HG02610 (cell line): ENCODE measurements at regions not wholly inside any gene's neighbourhood (a gene's known extent, or its start where the extent isn't known, plus 50 kb on each side); places are given as distances from the start of the nearest gene placed in this dataset.
"Not testable (repeated sequence)": the region's sequence is repeated elsewhere in the genome, so short reads cannot be mapped to it uniquely, and the experiment has no call there.

Experiments
- ATAC-seq: cut with Tn5 transposase; IDR thresholded peaks from one replicate; pipeline ENCODE4 v1.9.1; 2021; ENCODE audit warnings: mild to moderate bottlenecking, moderate library complexity; ENCODE audit not compliant: unreplicated experiment

- no peak for ATAC-seq
Observed at GRCh38 chr2:72032481-72033041, 115.1 kb downstream of the CYP26B1 start.

GRCh38 chr2:72031346-72032110, 116.1 kb downstream of the CYP26B1 start:
- ATAC-seq = no peak

- no peak for ATAC-seq
Observed at GRCh38 chr2:72028996-72029395, 118.7 kb downstream of the CYP26B1 start.

GRCh38 chr2:72028351-72028995, 119.2 kb downstream of the CYP26B1 start:
- no peak for ATAC-seq

- no peak for ATAC-seq
Observed at GRCh38 chr2:72027426-72028161, 120.1 kb downstream of the CYP26B1 start.

- ATAC-seq = no peak
Observed at GRCh38 chr2:72026819-72027425, 120.7 kb downstream of the CYP26B1 start.

GRCh38 chr2:72024451-72025175, 123.0 kb downstream of the CYP26B1 start:
- ATAC-seq = no peak

- no peak for ATAC-seq
Observed at GRCh38 chr2:72023678-72024390, 123.8 kb downstream of the CYP26B1 start.

GRCh38 chr2:72021371-72021770, 126.3 kb downstream of the CYP26B1 start:
- ATAC-seq = not testable (repeated sequence)

- no peak for ATAC-seq
Observed at GRCh38 chr2:72015266-72015665, 132.4 kb downstream of the CYP26B1 start.

- ATAC-seq = no peak
Observed at GRCh38 chr2:72014831-72015230, 132.8 kb downstream of the CYP26B1 start.

- no peak for ATAC-seq
Observed at GRCh38 chr2:72013726-72014125, 133.9 kb downstream of the CYP26B1 start.

- ATAC-seq = no peak
Observed at GRCh38 chr2:72012886-72013574, 134.6 kb downstream of the CYP26B1 start.

- ATAC-seq = no peak
Observed at GRCh38 chr2:72011791-72012190, 135.9 kb downstream of the CYP26B1 start.

GRCh38 chr2:72011370-72011689, 136.3 kb downstream of the CYP26B1 start:
- ATAC-seq = no peak

- ATAC-seq = no peak
Observed at GRCh38 chr2:72010647-72011369, 136.9 kb downstream of the CYP26B1 start.

GRCh38 chr2:72008608-72009007, 139.1 kb downstream of the CYP26B1 start:
- no peak for ATAC-seq

- ATAC-seq = no peak
Observed at GRCh38 chr2:72007402-72007801, 140.3 kb downstream of the CYP26B1 start.
